Mesodermal cell (in vitro differentiated cells): ENCODE measurements at regions not wholly inside any gene's neighbourhood (a gene's known extent, or its start where the extent isn't known, plus 50 kb on each side); places are given as distances from the start of the nearest gene placed in this dataset.

ENCODE experiments used
- H3K27ac ChIP-seq: 2 replicates; pipeline ENCODE4 v1.7.0; 2013; ENCODE audit warnings: mild to moderate bottlenecking, low read depth, low read length, moderate library complexity; ENCODE audit not compliant: severe bottlenecking
- H3K36me3 ChIP-seq: 2 replicates; pipeline ENCODE4 v1.7.1; 2013; ENCODE audit warnings: mild to moderate bottlenecking, low read length, moderate library complexity; ENCODE audit not compliant: control insufficient read depth, insufficient read depth
- H3K4me1 ChIP-seq: one replicate; pipeline ENCODE4 v1.7.1; 2013; ENCODE audit warnings: mild to moderate bottlenecking, low read length; ENCODE audit not compliant: insufficient read depth, control insufficient read depth, poor library complexity, severe bottlenecking
- H3K4me3 ChIP-seq: 2 replicates; pipeline ENCODE4 v1.7.0; 2013; ENCODE audit warnings: low read length, control low read depth, mild to moderate bottlenecking; ENCODE audit not compliant: insufficient read depth, poor library complexity, severe bottlenecking; ENCODE audit errors: extremely low read depth
- H3K9me3 ChIP-seq: 2 replicates; pipeline ENCODE4 v1.7.1; 2013; ENCODE audit warnings: mild to moderate bottlenecking, low read length, moderate library complexity; ENCODE audit not compliant: control insufficient read depth
- WGBS, 2 experiments: methylation state at CpG; one replicate each; pipeline ENCODE4 v1.1.5; 2013; ENCODE audit warnings: missing lambda C conversion rate in 2 of 2; ENCODE audit not compliant: insufficient coverage in 2 of 2; 5-methylcytosine and 5-hydroxymethylcytosine counted together

GRCh38 chr16:86189934-86190333, 291.0 kb downstream of the IRF8 start:
- no peaks in the 10 kb centered on the region for H3K9me3 ChIP-seq
- no peak overlapping the region for H3K4me3 ChIP-seq
- H3K27ac ChIP-seq = no peak overlapping the region
- H3K4me1 ChIP-seq = peaks cover 17% of the 10 kb centered on the region
- H3K36me3 ChIP-seq = no peaks in the 10 kb centered on the region
- 100% methylated on average over 1 of the region's 4 CpGs; no CpG with 5 or more reads in 1 of the 2 experiments for WGBS, 2 experiments

GRCh38 chr16:86191663-86192062, 292.7 kb downstream of the IRF8 start:
- H3K36me3 ChIP-seq = no peaks in the 10 kb centered on the region
- 50 to 68% methylated on average over 4 to 12 of the region's 14 CpGs for WGBS, 2 experiments
- peaks cover 27% of the 10 kb centered on the region for H3K4me1 ChIP-seq
- no peak overlapping the region for H3K4me3 ChIP-seq
- H3K27ac ChIP-seq = no peak overlapping the region
- H3K9me3 ChIP-seq = no peaks in the 10 kb centered on the region

GRCh38 chr16:86193528-86194193, 294.7 kb downstream of the IRF8 start:
- Histone ChIP-seq H3K9me3 (no peaks in the 10 kb centered on the region), H3K36me3 (no peaks in the 10 kb centered on the region), H3K4me3 (no peak overlapping the region), H3K4me1 (peaks cover 35% of the 10 kb centered on the region), H3K27ac (no peak overlapping the region)
- 96 to 98% methylated on average over 12 to 14 of the region's 15 CpGs for WGBS, 2 experiments

GRCh38 chr16:86195863-86196630, 297.1 kb downstream of the IRF8 start:
- Histone ChIP-seq H3K36me3 (no peaks in the 10 kb centered on the region), H3K9me3 (no peaks in the 10 kb centered on the region), H3K27ac (peak overlapping the region; percentile 78), H3K4me1 (peaks cover 53% of the 10 kb centered on the region), H3K4me3 (no peak overlapping the region)
- WGBS, 2 experiments = 14 to 25% methylated on average over 16 to 17 of the region's 22 CpGs

GRCh38 chr16:86196687-86197391, 297.9 kb downstream of the IRF8 start:
- Histone ChIP-seq H3K9me3 (no peaks in the 10 kb centered on the region), H3K4me3 (no peak overlapping the region), H3K27ac (peak overlapping the region; percentile 78), H3K36me3 (no peaks in the 10 kb centered on the region), H3K4me1 (peaks cover 53% of the 10 kb centered on the region)
- WGBS, 2 experiments = 86 to 94% methylated on average over 12 to 15 of the region's 18 CpGs

GRCh38 chr16:86198206-86199118, 299.5 kb downstream of the IRF8 start:
- H3K4me1 ChIP-seq = peaks cover 50% of the 10 kb centered on the region
- no peak overlapping the region for H3K27ac ChIP-seq
- 85 to 93% methylated on average over 25 to 28 of the region's 29 CpGs for WGBS, 2 experiments
- no peaks in the 10 kb centered on the region for H3K9me3 ChIP-seq
- no peaks in the 10 kb centered on the region for H3K36me3 ChIP-seq
- no peak overlapping the region for H3K4me3 ChIP-seq

GRCh38 chr16:86199182-86199581, 300.2 kb downstream of the IRF8 start:
- Histone ChIP-seq H3K4me3 (no peak overlapping the region), H3K27ac (no peak overlapping the region), H3K9me3 (no peaks in the 10 kb centered on the region), H3K36me3 (no peaks in the 10 kb centered on the region), H3K4me1 (peaks cover 45% of the 10 kb centered on the region)
- WGBS, 2 experiments = 72 to 79% methylated on average over 2 to 4 of the region's 7 CpGs

GRCh38 chr16:86199871-86200695, 301.1 kb downstream of the IRF8 start:
- Histone ChIP-seq H3K27ac (peak overlapping the region; percentile 16), H3K36me3 (no peaks in the 10 kb centered on the region)
- 89 to 91% methylated on average over 17 to 19 of the region's 28 CpGs for WGBS, 2 experiments

GRCh38 chr16:86200722-86201121, 301.8 kb downstream of the IRF8 start:
- no peaks in the 10 kb centered on the region for H3K36me3 ChIP-seq
- H3K4me3 ChIP-seq = no peak overlapping the region
- no peaks in the 10 kb centered on the region for H3K9me3 ChIP-seq
- peaks cover 33% of the 10 kb centered on the region for H3K4me1 ChIP-seq
- H3K27ac ChIP-seq = peak overlapping the region; percentile 16
- 75 to 87% methylated on average over 7 to 9 of the region's 9 CpGs for WGBS, 2 experiments

More at GRCh38 chr16:86199871-86200695, 301.1 kb downstream of the IRF8 start:
- no peak overlapping the region for H3K4me3 ChIP-seq
- H3K4me1 ChIP-seq = peaks cover 38% of the 10 kb centered on the region
- no peaks in the 10 kb centered on the region for H3K9me3 ChIP-seq
